ENCODE measurements at regions not wholly inside any gene's neighbourhood (a gene's known extent, or its start where the extent isn't known, plus 50 kb on each side); places are given as distances from the start of the nearest gene placed in this dataset.
"Not testable (repeated sequence)": the region's sequence is repeated elsewhere in the genome, so short reads cannot be mapped to it uniquely, and the experiment has no call there.

DNA sequence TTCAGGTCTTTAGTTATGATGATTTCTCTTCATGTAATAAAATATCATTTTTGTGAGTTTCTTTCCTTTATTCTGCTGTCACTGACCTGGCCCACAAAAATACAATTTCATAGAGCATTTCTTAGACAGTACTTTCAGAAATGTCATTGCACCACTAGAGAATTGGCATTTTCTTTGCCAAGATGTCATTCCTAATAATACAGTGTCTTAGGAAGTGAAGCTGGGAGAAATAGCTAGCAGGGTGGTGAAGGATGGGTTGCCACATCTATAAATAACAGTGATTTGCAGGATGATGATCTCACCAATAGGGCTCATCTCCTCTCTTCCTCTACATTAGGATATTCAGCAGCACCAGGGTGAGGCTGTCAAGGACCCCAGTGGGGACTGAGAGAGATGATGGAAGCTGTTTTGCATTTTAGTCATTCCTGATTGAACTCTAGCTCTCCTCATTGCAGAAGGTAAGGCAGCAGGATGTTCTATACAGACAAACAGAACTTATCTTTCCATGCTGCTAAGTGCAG, 452.1 kb downstream of the NXPH1 start:
- Histone ChIP-seq H3K9me3 (no peaks in the 10 kb centered on the region), H3K27me3 (ENCODE audit: low read depth) (no peaks in the 10 kb centered on the region), H3K4me3 (no peak overlapping the region), H3K36me3 (no peaks in the 10 kb centered on the region), H3K27ac (no peak overlapping the region), H3K4me1 (no peaks in the 10 kb centered on the region)
- intact Hi-C loops (cut with DNase I): no loop called here
- no peak for DNase-seq
- TF ChIP-seq, protein P1, sequence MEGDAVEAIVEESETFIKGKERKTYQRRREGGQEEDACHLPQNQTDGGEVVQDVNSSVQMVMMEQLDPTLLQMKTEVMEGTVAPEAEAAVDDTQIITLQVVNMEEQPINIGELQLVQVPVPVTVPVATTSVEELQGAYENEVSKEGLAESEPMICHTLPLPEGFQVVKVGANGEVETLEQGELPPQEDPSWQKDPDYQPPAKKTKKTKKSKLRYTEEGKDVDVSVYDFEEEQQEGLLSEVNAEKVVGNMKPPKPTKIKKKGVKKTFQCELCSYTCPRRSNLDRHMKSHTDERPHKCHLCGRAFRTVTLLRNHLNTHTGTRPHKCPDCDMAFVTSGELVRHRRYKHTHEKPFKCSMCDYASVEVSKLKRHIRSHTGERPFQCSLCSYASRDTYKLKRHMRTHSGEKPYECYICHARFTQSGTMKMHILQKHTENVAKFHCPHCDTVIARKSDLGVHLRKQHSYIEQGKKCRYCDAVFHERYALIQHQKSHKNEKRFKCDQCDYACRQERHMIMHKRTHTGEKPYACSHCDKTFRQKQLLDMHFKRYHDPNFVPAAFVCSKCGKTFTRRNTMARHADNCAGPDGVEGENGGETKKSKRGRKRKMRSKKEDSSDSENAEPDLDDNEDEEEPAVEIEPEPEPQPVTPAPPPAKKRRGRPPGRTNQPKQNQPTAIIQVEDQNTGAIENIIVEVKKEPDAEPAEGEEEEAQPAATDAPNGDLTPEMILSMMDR (IDR thresholded peaks at IDR 0.05): no peak
- no peak for ATAC-seq

DNA sequence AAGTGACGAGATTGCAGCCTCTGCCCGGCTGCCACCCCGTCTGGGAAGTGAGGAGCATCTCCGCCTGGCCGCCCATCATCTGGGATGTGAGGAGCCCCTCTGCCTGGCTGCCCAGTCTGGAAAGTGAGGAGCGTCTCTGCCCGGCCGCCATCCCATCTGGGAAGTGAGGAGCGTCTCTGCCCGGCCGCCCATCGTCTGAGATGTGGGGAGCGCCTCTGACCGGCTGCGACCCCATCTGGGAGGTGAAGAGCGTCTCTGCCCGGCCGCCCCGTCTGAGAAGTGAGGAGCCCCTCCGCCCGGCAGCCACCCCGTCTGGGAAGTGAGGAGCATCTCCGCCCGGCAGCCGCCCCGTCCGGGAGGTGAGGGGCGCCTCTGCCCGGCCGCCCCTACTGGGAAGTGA, 456.9 kb downstream of the NXPH1 start:
- intact Hi-C loops (cut with DNase I); H3K9me3 ChIP-seq; ATAC-seq; DNase-seq; H3K36me3 ChIP-seq; H3K27ac ChIP-seq; H3K4me1 ChIP-seq; H3K4me3 ChIP-seq; H3K27me3 ChIP-seq (ENCODE audit: low read depth): not testable (repeated sequence)

DNA sequence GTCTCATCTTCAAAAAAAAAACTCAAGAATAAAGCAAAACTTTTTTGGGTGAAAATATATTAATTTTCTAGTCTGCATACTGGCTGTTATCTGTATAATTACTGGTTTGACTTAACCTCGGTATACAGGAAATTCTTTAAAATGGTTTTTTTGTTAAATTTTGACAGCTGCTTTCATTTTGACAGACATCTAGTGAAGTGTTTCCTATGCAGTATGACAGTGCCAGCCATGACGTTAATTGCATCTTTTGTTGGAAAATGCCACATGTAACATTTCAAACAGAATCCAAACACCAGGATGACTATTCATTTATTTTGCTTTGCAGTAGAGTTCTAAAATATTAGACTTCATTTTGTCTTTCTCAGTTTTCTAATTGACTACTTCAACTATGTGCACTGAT, 460.4 kb downstream of the NXPH1 start:
- TF ChIP-seq, protein P1 (IDR thresholded peaks at IDR 0.05): no peak
- Histone ChIP-seq H3K4me3 (no peak overlapping the region), H3K27me3 (ENCODE audit: low read depth) (no peaks in the 10 kb centered on the region), H3K27ac (no peak overlapping the region), H3K36me3 (no peaks in the 10 kb centered on the region), H3K9me3 (no peaks in the 10 kb centered on the region), H3K4me1 (no peaks in the 10 kb centered on the region)
- ATAC-seq (no peak), DNase-seq (no peak)
- intact Hi-C loops (cut with DNase I): no loop called here

DNA sequence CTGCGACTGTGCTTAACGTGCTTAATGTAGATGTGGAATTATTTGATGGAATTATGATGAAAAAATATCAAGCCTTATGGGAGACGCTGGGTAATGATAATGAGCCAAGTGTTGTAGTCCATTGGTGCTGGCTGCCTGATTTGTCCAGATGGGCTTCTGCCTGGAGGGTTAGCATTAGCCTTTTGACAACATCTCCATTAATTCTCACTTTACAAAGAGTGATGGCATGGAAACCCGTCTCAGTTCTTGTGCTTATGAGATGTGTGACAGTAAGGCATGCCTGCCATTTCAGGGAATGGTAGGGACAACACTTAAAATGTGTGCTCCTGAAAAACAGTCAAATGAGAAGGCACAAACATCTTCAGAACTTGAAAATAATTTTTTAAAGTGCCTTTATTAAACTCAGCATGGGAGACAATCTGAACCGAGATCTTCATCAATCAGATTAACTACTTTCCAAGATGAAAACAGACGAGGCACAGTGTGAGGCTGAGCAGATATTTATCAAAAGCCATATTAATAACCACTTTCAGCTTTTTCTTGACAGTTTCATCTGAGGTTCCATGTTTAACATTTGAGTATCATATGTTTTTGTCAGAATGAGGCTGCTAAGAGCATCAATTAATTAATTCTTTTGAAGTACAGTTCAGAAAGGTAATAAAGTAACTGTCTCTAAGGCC, 473.1 kb downstream of the NXPH1 start:
- no peaks in the 10 kb centered on the region for H3K27me3 ChIP-seq (ENCODE audit: low read depth)
- H3K36me3 ChIP-seq: no peaks in the 10 kb centered on the region
- H3K9me3 ChIP-seq: no peaks in the 10 kb centered on the region
- intact Hi-C loops (cut with DNase I): no loop called here
- no peak for DNase-seq
- no peak for ATAC-seq
- TF ChIP-seq, protein P1 (IDR thresholded peaks at IDR 0.05): no peak
- no peaks in the 10 kb centered on the region for H3K4me1 ChIP-seq
- H3K27ac ChIP-seq: no peak overlapping the region
- H3K4me3 ChIP-seq: no peak overlapping the region

DNA sequence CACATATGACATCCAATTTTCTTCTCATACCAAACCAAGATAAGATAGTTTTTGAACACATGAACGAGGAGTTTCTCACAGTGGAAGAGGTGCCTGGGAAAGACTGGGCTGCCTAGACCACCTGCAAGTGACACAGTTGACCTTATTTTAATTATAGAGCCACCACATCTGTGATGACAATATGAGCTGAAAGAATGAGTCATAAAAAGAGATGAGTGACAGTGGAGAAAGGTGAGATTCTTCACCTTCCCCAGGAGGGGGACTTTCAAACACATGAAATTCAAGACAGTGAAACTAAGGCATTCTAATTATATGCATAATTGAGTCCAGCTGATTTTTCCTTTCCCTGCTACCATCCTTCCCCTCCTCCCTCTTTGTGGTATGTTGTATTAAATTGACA, 475.5 kb downstream of the NXPH1 start:
- Histone ChIP-seq H3K27me3 (ENCODE audit: low read depth) (no peaks in the 10 kb centered on the region), H3K27ac (no peak overlapping the region), H3K9me3 (no peaks in the 10 kb centered on the region), H3K4me1 (no peaks in the 10 kb centered on the region), H3K4me3 (no peak overlapping the region), H3K36me3 (no peaks in the 10 kb centered on the region)
- intact Hi-C loops (cut with DNase I): no loop called here
- TF ChIP-seq, protein P1 (IDR thresholded peaks at IDR 0.05): no peak
- ATAC-seq (no peak), DNase-seq (no peak)

DNA sequence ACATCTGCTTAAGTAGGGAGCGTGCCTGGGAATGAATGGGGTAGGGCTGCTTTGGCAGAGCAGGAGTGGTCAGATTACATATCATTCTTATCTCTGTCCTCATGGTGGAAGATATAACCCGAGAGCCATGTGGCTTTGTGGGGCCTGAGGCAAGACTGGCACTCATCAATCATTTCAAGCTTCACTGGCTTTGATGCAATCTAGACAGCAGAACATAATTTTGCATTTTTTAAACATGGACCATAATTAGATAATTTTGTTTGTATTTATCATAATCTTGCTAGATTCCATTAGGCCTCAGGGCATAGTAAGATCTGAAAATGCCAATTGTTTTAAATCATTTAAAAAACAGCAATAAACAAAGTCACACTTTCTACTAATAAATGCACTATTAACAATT, 480.3 kb downstream of the NXPH1 start:
- no peak for DNase-seq
- H3K4me1 ChIP-seq: no peaks in the 10 kb centered on the region
- H3K27me3 ChIP-seq (ENCODE audit: low read depth): no peaks in the 10 kb centered on the region
- no peak overlapping the region for H3K4me3 ChIP-seq
- no peak for ATAC-seq
- H3K9me3 ChIP-seq: no peaks in the 10 kb centered on the region
- H3K36me3 ChIP-seq: no peaks in the 10 kb centered on the region
- TF ChIP-seq, protein P1 (IDR thresholded peaks at IDR 0.05): no peak
- no peak overlapping the region for H3K27ac ChIP-seq
- intact Hi-C loops (cut with DNase I): no loop called here

Data from lower lobe of right lung (tissue), 2 donors.